Hematopoietic multipotent progenitor cell treated with erythropoietin and hydrocortisone succinate and interleukin-3 and kit ligand, for 4 days (in vitro differentiated cells): ENCODE measurements at regions not wholly inside any gene's neighbourhood (a gene's known extent, or its start where the extent isn't known, plus 50 kb on each side); places are given as distances from the start of the nearest gene placed in this dataset.

ENCODE experiments used
- DNase-seq: peaks from one replicate; pipeline ENCODE4 v3.0.0-alpha.2; 2015

DNA sequence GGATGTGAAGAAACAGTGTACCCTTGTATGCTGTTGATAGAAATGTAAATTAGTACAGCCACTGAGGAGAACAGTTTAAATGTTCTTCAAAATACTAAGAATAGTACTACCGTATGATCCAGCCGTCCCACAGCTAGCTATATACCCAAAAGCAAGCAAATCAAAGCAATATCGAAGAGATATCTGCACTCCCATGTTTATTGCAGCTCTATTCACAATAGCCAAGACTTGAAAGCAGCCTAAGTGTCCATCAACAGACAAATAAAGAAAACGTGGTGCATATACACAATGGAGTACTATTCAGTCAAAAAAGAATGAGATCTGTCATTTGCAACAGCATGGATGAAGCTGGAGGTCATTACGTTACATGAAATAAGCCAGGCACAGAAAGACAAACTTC, 88.5 kb upstream of the SLC38A4 start:
- no peak for DNase-seq

DNA sequence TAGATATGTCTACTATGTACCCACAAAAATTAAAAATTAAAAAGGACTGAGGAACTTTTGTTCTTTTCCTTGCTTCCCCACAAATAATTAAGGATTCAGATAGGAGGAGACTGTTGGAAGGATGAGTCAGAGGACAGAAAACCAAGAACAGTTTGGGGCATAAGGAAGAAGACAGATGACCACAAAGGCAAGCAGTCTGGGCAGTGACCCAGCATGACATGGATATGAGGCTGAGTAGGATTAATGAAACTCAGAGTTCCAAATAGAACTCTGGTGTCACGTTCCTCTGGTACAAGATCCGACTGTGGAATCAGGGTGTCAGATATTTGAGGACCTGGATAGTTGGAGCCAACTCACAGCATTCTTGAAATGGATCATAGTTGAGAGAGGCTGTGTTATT, 89.3 kb upstream of the SLC38A4 start:
- DNase-seq: no peak

DNA sequence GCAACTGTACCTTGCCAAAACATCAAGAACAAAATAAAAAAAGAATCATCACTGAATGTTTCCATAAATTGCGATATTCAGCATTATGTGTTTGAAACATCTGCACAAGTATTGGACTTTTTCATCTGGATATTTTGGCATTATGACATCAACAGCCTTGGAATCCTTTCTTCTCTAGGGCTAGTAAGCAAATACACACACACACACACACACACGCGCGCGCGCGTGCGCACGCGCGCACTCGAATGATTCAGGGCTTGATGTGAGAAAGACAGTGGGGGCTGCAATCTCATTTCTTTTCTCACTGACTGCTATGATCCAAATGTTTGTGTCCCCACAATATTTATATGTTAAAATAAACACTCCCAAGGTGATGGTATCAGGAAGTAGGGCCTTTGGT, 90.0 kb upstream of the SLC38A4 start:
- DNase-seq: no peak

DNA sequence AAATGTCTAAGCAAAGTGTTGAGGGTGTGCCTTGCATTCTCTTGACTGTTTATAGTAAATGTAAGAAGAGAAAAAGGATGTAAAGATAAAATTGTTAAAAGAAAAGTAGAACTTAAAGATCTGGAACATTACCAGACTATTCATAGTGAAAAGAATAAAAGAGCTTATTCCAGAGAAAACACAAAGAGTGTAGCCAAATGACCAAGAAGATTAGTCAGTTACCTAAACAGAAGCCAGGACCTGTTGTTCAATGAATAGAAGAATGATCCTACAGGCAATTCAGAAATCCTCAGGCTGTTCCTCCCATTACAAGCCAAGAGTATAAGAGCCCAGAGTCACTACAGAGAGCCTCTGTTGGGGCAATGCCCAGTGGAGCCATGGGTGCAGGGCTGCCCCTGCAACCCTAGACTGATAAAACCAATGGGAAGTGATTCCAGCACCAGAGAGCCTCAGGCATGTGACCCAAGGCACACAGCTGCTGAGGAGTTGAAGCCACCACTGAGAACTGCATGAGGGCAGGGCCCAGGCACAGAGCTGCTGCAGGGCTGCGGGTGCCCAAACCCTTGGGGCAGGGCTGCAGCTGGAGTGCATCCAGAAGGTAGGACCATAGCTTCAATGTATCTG, 91.1 kb upstream of the SLC38A4 start:
- DNase-seq: no peak

DNA sequence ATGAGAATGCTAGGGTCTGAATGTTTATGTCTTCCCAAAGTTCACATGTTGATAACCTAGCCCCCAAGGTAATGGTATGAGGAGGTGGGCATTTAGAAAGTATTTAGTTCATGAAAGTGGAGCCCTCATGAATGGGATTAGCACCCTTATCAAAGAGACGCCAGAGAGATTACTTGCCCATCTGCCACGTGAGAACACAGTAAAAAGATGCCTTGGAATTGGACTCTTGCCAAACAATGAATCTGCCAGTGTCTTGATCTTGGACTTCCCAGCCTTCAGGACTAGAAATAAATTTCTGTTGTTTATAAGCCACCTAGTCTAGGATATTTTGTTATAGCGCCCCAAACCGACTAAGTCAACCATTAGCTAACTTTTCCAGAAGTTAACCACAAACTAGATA, 92.0 kb upstream of the SLC38A4 start:
- peak; percentile 3 for DNase-seq

DNA sequence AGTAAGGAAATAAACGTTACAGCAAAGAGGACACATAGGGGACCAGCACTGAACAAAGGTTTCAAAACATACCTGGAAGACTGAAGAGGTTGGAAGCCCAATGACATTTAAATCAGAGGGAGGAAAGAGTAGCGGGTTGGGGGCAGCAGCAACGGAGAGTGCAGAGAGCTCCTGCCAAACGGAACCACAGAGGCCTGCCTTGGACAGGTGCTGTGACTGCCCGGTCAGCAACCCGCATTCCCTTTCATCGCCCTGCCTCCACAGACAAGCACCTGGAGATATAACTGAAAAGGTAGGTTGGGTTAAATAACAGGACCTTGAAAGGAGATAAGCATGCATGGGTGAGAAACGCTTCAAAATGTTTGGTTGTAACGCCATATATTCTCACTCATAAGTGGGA, 92.8 kb upstream of the SLC38A4 start:
- DNase-seq: no peak

DNA sequence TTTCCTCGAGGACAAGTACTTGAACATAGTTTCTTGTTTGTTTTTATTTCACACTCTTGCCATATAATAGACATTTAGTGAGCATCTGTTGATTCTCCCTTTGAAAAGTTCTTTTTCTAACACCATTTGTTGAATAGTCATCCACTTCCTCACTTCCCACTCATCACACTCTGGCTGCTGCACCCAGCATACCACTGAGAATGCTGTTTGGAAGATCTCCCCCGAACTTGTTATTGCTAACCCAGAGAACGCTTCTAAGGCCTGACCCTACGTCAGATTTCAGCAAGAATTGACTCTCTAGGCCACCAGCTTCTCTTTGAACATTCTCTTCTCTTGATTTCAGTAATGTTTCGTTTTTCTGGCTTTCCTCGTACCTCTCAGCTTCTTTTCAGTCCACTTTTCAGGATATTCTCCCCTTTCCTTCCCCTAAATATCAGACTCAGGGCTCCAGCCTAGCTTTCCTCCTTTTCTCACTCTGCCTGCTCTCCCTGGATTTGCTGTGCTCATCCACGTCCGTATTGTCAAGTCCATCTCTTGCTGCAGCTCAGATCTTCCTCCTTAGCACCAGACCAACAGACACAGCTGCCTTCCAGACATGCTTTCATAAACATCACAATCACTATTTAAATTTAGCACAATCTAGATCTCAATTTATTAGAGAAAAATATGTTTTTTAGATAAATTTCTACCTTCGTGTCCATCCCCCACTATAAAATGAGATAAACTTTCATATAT, 94.0 kb upstream of the SLC38A4 start:
- DNase-seq: no peak

DNA sequence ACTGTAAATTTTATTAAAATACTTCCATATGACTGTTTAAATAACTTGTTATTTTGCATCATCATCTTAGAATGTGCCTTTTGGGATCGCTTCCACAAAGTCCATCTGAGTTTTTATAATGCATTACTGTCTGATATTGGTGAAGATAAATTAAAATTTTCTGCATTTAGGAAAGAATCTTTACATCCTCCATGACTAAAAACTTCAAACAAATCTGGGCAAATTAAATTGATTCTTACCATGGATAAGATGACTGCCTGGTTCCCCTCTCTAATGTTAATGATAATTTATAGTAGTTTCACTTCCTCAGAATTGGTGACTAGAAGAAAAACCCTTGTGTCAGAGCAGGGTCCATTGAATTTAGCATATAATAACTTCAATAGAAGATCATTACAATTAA, 94.7 kb upstream of the SLC38A4 start:
- no peak for DNase-seq

DNA sequence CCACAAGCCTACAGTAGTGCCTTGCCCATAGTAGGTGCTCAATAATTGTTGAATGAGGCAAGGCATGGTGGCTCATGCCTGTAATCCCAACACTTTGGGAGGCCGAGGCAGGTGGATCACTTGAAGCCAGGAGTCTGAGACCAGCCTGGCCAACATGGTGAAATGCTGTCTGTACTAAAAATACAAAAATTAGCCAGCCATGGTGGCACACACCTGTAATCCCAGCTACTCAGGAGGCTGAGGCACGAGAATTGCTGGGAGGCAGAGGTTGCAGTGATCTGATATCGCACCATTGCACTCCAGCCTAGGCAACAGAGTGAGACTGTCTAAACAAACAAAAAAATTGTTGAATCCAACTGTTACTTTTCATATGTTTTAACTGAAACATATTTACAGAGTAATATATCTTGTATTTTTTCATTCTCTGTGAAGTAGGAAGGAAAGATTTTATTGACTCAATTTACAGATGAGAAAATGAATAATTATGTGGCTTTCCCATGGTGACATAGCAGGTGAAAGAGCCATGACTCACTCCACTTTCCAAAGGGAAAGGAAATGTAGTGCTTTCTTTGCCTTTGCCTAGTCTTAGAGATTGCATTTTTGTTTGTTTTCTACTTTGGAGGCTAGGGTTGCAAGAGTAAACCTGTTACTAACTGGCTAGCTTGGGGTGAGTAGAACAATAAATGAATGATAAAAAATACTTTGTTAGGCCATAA, 95.4 kb upstream of the SLC38A4 start:
- no peak for DNase-seq

DNA sequence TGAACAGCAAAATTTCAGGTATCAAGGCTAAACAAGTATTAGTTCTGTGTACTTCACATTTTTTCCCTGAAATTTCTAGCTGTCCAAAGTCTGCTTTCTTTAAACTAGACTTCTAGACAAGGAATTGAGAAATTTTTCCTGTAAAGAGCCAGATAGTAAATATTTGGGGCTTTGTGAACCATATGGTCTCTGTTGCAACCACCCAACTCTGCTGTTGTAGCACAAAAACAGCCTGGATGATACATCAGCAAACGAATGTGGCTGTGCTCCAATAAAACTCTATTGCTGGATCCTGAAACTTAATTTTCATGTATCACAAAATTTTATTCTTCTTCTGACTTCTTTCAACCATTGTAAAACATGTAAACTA, 96.0 kb upstream of the SLC38A4 start:
- DNase-seq: no peak

DNA sequence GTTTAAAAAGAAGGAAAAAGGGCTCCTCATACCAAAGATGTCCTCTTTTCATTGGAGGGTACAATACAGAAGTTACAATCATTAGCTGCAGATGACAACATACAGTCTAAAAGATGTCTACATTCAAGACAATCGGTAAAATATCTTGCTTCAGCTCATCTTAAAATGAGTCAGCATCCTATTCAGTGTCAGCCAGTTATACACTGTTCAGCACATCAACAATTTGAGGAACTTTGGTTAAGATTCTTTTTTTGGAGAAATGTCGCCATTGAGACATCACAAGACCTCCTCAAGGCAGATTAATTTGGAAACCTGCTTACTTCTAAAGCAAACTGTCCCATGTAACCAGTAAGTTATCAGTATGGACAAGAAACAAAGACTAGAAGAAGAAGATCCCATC, 100.7 kb upstream of the SLC38A4 start:
- DNase-seq: peak; percentile 27

DNA sequence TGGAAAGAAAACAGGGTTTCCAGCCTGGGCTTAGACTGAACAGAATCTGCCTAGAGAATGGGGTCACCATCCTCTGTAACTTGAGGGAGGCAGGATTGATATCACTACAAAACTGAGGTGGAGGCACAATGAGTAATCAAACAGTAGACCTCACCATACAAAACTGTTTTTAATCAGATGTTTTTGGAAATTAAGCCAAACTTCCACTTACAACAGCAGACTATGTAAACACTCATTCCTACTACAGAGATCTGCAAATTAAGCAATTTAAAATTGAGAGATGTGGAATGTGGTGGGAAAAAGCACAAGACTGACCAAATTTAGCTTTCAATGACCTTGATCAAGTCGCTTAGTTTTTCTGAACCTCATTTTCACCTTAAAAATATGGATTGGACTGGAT, 104.3 kb upstream of the SLC38A4 start:
- no peak for DNase-seq

DNA sequence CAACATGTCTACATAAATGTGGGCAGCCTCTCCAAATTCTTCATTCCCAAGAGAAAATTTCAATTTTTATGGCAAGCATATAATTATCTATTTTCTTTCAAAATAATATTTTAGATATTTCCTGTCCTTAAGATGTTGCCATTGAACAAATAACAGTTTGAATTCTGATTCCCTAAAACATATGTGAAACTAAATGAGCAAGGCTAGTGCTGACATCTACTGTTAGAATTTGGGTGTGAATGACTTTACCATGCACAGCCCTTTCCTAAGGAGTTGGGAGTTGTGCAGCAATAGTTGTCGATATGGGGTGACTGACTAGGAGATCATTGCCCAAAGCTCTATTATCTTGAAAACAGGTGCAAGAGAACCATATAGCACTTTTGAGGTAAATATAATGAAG, 108.2 kb upstream of the SLC38A4 start:
- DNase-seq: peak; percentile 53

DNA sequence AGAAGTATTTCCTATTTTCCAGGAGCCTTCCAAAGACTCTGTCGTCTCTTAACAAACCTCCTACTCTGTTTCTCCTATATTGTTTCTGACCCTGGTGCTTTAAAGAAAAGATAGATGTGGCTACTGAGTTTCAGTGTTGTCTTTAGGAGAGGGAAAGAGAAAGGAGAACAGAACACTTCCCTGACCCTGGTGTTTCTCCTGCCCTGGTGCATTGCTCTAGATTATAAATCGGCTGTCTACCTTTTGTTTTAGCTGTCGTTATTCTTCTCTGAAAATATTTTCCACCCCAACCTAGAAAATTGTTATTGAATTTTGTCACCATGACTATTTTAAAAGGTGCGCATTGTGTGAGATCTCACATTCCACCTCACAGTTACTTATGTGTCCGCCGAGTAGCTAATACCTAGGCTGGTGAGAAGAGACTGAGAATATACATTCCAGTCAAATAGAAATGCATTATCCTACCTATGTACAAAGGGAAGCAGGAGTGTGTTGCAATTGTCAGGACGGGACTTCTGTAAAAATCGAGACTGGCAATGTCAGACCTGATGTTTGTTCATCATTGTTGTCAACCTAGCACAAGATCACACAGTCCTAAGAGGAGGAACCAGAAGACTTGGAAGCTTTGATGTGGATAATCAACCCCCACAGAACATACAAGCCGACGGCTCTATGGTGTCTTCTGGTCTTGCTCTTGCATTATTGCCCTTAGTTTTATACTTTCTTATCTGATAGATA, 108.7 kb upstream of the SLC38A4 start:
- DNase-seq: no peak

DNA sequence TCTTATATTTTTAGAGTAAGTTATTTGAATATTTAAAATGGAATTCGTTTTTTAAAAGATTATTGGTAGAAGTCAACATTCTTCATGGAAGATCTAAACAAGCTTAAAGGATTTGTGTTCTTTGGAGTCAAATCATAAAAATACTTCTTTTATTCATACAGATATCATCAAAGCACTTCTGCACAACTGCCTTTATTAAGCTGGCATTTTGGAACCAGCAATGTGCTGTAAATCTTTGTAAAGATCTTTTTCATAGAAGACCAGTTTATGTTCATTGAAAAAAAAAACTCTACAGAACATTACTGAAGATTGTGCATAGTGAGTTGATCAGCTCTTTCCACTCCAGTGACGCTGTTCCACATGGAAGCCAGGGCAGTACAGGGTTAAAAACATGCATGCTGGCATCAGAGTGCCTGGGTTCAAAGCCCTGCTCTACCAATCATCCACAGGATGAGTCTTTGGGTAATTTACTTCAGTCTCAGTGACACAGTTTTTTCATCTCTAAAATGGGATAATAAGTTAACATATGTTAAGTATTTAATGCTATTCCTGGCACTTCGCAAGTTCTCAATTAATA, 109.6 kb upstream of the SLC38A4 start:
- no peak for DNase-seq

DNA sequence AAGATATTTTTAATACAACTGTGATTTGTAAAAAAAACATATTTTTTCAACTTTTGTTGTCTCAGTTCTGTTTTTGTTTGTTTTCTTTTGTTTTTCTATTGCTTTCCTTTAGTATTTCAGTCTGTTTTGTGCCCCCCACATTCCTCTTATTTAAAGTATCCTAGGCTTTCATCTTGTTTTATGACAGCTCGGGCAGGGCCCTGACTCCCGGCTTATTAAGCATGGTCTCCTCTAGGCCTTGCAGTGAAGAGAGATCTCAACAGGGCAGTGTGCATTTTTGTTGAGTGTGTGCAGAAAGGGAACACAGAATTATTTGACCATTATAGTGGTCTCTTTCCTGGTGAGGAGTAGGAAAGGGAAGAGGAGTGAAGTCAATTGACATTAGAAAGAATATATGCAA, 110.2 kb upstream of the SLC38A4 start:
- DNase-seq: no peak

DNA sequence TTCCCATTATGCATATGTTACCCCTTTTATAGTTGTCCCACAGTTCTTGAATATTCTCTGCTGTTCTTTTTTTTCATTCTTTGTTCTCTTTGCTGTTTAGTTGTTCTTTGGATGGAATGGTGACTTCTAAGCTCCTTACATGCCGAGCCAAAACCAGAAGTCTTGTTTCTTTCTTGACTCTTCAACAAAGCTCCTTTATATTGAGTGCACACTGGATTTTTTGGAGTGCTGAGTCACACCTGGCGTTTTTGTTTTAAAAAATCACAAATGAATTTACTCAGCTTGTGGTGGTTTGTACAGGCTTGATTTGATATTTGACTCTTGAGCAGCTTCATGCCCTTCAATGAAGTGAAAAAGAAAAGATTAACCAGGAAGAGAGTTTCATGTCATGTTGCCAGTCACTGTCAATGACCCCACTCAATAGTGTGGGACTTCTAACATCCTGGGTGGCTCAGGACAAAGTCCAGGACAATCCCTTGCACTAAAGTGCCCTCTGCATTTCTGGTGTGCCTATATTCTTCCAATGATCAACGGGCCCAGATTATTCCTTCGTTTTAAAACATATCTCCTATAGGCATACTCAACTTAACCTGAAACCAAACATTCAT, 112.4 kb upstream of the SLC38A4 start:
- DNase-seq: no peak

DNA sequence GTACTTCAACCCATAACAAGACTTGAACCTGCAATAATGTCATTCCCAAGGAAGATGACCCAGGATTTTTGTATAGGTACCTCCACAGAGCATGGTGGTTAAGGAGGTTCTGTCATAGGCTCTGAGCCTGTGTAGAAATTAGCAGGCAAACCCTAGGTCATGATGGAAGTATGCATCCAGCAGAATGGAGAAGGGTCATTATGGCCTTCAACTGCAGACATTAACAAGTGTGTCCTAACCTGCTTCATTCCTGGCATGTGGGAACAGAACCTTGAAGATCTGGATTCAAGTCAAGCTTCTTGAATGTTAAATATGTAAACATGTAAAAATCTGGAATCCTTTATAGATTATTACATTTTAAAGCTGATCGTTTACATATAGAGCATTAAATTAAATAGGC, 116.2 kb upstream of the SLC38A4 start:
- DNase-seq: no peak

DNA sequence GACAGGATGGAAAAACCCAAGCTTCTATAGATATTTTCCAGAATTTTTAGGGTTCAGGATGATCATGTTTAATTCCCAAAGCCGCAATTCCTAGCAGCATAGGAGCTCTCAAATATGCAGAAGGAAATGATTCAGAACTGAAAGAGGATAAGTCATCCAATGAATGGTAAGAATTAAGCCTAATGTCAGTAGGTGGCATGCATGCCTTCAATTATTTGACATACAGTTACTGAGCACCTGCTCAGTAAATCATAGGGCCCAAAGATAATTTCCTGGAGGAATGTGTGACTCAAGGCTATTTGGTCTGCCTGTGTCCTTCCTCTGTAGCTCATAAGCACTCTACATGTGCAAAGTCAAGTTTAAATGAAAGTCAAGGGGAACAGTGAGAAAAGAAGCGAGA, 116.8 kb upstream of the SLC38A4 start:
- DNase-seq: no peak

DNA sequence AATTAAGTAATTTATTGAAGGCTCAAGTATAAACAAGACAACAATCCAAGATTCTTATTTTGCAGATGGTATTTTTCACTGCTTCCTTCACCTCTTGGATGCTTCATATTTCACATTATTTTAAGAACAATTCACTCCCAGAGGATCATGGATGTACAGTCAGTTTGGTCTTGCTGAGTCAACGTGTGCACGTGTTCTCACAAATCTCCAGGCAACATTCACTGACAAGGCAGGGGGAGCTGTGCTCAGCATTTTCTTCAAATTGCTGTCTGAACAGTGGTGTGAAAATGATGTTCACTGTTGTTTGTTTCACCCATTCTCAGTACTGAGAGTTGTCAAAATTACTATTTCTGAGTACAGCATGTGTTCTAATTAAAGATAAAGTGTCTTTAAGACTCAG, 118.3 kb upstream of the SLC38A4 start:
- DNase-seq: peak; percentile 12

DNA sequence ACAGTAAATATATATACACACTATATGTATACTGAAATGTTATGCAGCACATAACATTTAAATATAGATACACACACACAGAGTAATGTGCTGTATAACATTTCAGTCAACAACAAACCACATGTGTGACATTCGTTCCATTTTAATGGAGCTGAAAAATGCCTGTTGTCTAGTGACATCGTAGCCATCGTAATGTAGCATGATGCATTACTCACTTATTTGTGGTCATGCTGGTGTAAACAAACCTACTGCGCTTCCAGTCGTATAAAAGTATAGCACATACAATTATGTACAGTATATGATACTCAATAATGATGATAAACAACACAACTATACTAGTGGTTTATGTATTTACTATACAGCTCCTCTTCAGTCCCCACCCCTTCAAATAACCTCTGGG, 119.0 kb upstream of the SLC38A4 start:
- no peak for DNase-seq

DNA sequence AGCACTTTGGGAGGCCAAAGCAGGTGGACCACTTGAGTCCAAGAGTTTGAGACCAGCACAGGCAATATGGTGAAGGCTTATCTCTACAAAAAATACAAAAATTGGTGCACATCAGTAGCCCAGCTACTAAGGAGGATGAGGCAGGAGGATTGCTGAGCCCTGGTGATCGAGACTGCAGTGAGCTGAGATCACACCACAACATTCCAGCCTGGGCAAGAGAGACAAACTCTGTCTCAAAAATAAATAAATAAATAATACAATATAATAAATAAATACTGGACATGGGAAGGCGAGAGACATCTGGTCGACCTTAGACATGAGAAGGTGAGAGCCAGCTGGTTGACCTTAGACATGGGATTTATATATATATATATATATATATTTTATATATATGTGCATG, 119.8 kb upstream of the SLC38A4 start:
- DNase-seq: no peak

DNA sequence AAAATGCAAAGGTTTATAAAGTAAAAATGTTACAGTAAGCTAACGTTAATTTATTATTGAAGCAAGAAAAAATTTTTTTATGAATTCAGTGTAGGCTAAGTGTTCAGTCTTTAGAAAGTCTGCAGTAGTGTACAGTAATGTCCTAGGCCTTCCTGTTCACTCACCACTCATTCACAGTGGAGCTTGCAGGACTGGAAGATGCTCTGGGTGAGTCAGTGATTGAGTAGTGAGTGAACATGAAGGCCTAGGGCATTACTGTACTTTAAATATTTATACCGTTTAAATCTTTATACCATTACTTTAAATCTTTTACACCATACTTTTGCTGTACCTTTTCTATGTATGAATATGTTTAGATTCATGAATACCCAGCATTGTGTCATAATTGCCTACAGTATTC, 120.3 kb upstream of the SLC38A4 start:
- no peak for DNase-seq
